K562 (cell line): ENCODE measurements at regions not wholly inside any gene's neighbourhood (a gene's known extent, or its start where the extent isn't known, plus 50 kb on each side); places are given as distances from the start of the nearest gene placed in this dataset.

Experiments
- ATAC-seq: fragments of 200-7000 bp; cut with Tn5 transposase; 3 replicates; pipeline ENCODE4 v1.9.1; 2020; ENCODE audit warnings: moderate library complexity
- BruUV-seq: library from RNA; stranded (reverse); fragments of 400-500 nt; replicated peaks from 2 replicates; lab custom pipeline; 2021; lab: Mats Ljungman, UMichigan
- CTCF ChIA-PET: fragments of 300-600 bp; formaldehyde crosslinking; extraction: SDS; loops from one replicate; lab custom pipeline; 2021; ENCODE audit warnings: low intra/inter-chr PET ratio; lab: Yijun Ruan, JAX
- POLR2A ChIA-PET: fragments of 300-600, 350-650 bp; sonication (Branson Sonifier 250); formaldehyde crosslinking; extraction: SDS; loops from one replicate; lab custom pipeline; 2021; ENCODE audit warnings: antibody characterized with exemption, inconsistent platforms; lab: Yijun Ruan, JAX
- DNase-seq, 4 experiments: peaks; one replicate each; pipeline versions ENCODE4 v3.0.0 to v3.0.0-alpha.2; 2011 to 2018; ENCODE audit warnings: low spot score in 3 of 4, mixed read lengths in 3 of 4; ENCODE audit errors: extremely low read depth in 1 of 4
- FAIRE-seq: peaks from 2 replicates; lab custom pipeline; 2011; peaks lifted over from hg19 to GRCh38; lab: Jason Lieb, UNC
- H2AFZ ChIP-seq: 2 replicates; pipeline ENCODE4 v1.6.0; 2011; ENCODE audit warnings: low read depth, low read length, control low read depth, inconsistent platforms
- H3K27ac ChIP-seq: fragments of 200-600 bp; 3 replicates; pipeline ENCODE4 v1.8.0; 2011; ENCODE audit warnings: low read depth, mild to moderate bottlenecking, control low read depth, inconsistent platforms, low read length, moderate library complexity, mixed read lengths; ENCODE audit errors: extremely low read depth
- H3K27me3 ChIP-seq, 2 experiments: fragments of 300-600 bp in 1 of 2; 2 replicates in 1 of 2; 3 replicates in 1 of 2; pipeline versions ENCODE4 v1.6.0 to v1.8.0; 2011; ENCODE audit warnings: inconsistent platforms in 2 of 2, low read length in 2 of 2, mild to moderate bottlenecking in 1 of 2, mixed read lengths in 1 of 2, moderate library complexity in 1 of 2; ENCODE audit not compliant: control insufficient read depth in 2 of 2, insufficient read depth in 2 of 2
- H3K36me3 ChIP-seq: fragments of 300-600 bp; 3 replicates; pipeline ENCODE4 v1.8.0; 2011; ENCODE audit warnings: mild to moderate bottlenecking, low read length, inconsistent platforms; ENCODE audit not compliant: control insufficient read depth, insufficient read depth
- H3K4me1 ChIP-seq, 2 experiments: fragments of 200-600 bp in 1 of 2; replicated peaks in 1 of 2; 2 replicates in 1 of 2; 3 replicates in 1 of 2; pipeline versions ENCODE4 v1.5.1 to v1.8.0; 2011; ENCODE audit warnings: inconsistent platforms in 2 of 2, low read length in 2 of 2, mild to moderate bottlenecking in 1 of 2, mixed read lengths in 1 of 2, moderate library complexity in 1 of 2; ENCODE audit not compliant: control insufficient read depth in 2 of 2, insufficient read depth in 2 of 2
- H3K4me2 ChIP-seq: 2 replicates; pipeline ENCODE4 v1.6.1; 2011; ENCODE audit warnings: low read length, control low read depth, inconsistent platforms, mixed read lengths; ENCODE audit not compliant: insufficient read depth
- H3K4me3 ChIP-seq: fragments of 200-600 bp; sonication (generic), shearing (Covaris generic); 2 replicates; pipeline ENCODE4 v1.5.1; 2016; ENCODE audit warnings: control low read depth, inconsistent platforms
- H3K79me2 ChIP-seq: fragments of 200-600 bp; 3 replicates; pipeline ENCODE4 v1.8.0; 2011; ENCODE audit warnings: low read length, inconsistent platforms; ENCODE audit not compliant: control insufficient read depth, insufficient read depth
- H3K9ac ChIP-seq, 2 experiments: 2 replicates each; pipeline versions ENCODE4 v1.6.0 to v1.6.1; 2011; ENCODE audit warnings: low read depth in 2 of 2, low read length in 2 of 2, control low read depth in 1 of 2, inconsistent platforms in 1 of 2, mild to moderate bottlenecking in 1 of 2, mixed read lengths in 1 of 2; ENCODE audit not compliant: insufficient read depth in 1 of 2
- H3K9me1 ChIP-seq: one replicate; pipeline ENCODE4 v1.6.0; 2011; ENCODE audit warnings: inconsistent platforms, mild to moderate bottlenecking, low read length, moderate library complexity; ENCODE audit not compliant: control insufficient read depth, insufficient read depth
- H3K9me3 ChIP-seq: replicated peaks from 2 replicates; pipeline ENCODE4 v1.5.1; 2011; ENCODE audit warnings: low read depth, low read length, inconsistent platforms; ENCODE audit not compliant: control insufficient read depth, insufficient read depth
- H4K20me1 ChIP-seq: replicated peaks from 2 replicates; pipeline ENCODE4 v1.6.1; 2011; ENCODE audit warnings: low read length, inconsistent platforms, mixed read lengths; ENCODE audit not compliant: control insufficient read depth, insufficient read depth
- CREM ChIP-seq: IDR thresholded peaks from 2 replicates; pipeline ENCODE4 v1.6.1; 2014; ENCODE audit warnings: antibody characterized with exemption, low read depth
- GATAD2B ChIP-seq: fragments of 450-650 bp; IDR thresholded peaks from 2 replicates; pipeline ENCODE4 v1.6.1; 2017; ENCODE audit warnings: mild to moderate bottlenecking, borderline replicate concordance
- HDGF ChIP-seq: fragments of 450-650 bp; IDR thresholded peaks from 2 replicates; pipeline ENCODE4 v1.6.1; 2016
- JUNB ChIP-seq: fragments of 450-650 bp; formaldehyde crosslinking; conservative IDR thresholded peaks from 2 replicates; pipeline ENCODE4 v1.4.0; 2020; ENCODE audit warnings: mild to moderate bottlenecking
- MED1 ChIP-seq: sonication (generic); formaldehyde crosslinking; IDR thresholded peaks from 2 replicates; pipeline ENCODE4 v1.8.1; 2023; ENCODE audit warnings: missing genetic modification reagents, borderline replicate concordance
- MTA1 ChIP-seq: fragments of 450-650 bp; IDR thresholded peaks from 2 replicates; pipeline ENCODE4 v1.6.1; 2017; ENCODE audit warnings: borderline replicate concordance
- NFATC3 ChIP-seq: fragments of 450-650 bp; IDR thresholded peaks from 2 replicates; pipeline ENCODE4 v1.6.1; 2017; ENCODE audit warnings: mild to moderate bottlenecking
- PBX2 ChIP-seq, 2 experiments: IDR thresholded peaks in 1 of 2; conservative IDR thresholded peaks in 1 of 2; 2 replicates each; pipeline ENCODE4 v1.6.1; 2016; ENCODE audit warnings: low read depth in 2 of 2, mild to moderate bottlenecking in 1 of 2, missing compliant biosample characterization in 1 of 2, missing genetic modification characterization in 1 of 2, moderate library complexity in 1 of 2
- RB1 ChIP-seq: fragments of 450-650 bp; IDR thresholded peaks from 2 replicates; pipeline ENCODE4 v1.6.1; 2017; ENCODE audit warnings: low read depth, mild to moderate bottlenecking
- SMARCB1 ChIP-seq: IDR thresholded peaks from 2 replicates; pipeline ENCODE4 v1.6.1; 2011; ENCODE audit warnings: improper control_type of control experiment, low read depth; ENCODE audit not compliant: insufficient read length
- XRCC3 ChIP-seq: fragments of 450-650 bp; IDR thresholded peaks from 2 replicates; pipeline ENCODE4 v1.6.1; 2017; ENCODE audit warnings: mild to moderate bottlenecking, moderate library complexity
- ZC3H11A ChIP-seq: IDR thresholded peaks from 2 replicates; pipeline ENCODE4 v1.6.1; 2012; ENCODE audit warnings: low read depth, low read length, improper control_type of control experiment
- ZNF133 ChIP-seq: fragments of 250-450 bp; sonication (Bioruptor Pico); IDR thresholded peaks from 2 replicates; pipeline ENCODE4 v1.4.0; 2020; ENCODE audit warnings: mild to moderate bottlenecking
- WGBS: fragments of 100-300 bp; shearing (Covaris generic); methylation state at CpG from one replicate; pipeline ENCODE4 v1.1.6; 2016; ENCODE audit warnings: low coverage, mixed read lengths; ENCODE audit not compliant: insufficient coverage; ENCODE audit errors: missing lambda C conversion rate; 5-methylcytosine and 5-hydroxymethylcytosine counted together
- in situ Hi-C: fragments of 300-500 bp; cut with MboI; formaldehyde crosslinking; loops from 4 replicates; pipeline ENCODE4 v1.15.0; 2018; ENCODE audit warnings: inconsistent platforms, mixed read lengths
- intact Hi-C: fragments of 100-400 bp; cut with micrococcal nuclease; formaldehyde crosslinking; loops from 2 replicates; pipeline ENCODE4 v1.14.2; 2022
- TF ChIP-seq, protein P1 (sequence below): IDR thresholded peaks from 2 replicates; pipeline ENCODE4 v1.6.1; 2014; ENCODE audit warnings: antibody characterized with exemption
- TF ChIP-seq, protein P2 (sequence below): conservative IDR thresholded peaks from 2 replicates; pipeline ENCODE4 v1.6.1; 2011; ENCODE audit warnings: low read depth, mild to moderate bottlenecking, low read length; ENCODE audit not compliant: control insufficient read depth

DNA sequence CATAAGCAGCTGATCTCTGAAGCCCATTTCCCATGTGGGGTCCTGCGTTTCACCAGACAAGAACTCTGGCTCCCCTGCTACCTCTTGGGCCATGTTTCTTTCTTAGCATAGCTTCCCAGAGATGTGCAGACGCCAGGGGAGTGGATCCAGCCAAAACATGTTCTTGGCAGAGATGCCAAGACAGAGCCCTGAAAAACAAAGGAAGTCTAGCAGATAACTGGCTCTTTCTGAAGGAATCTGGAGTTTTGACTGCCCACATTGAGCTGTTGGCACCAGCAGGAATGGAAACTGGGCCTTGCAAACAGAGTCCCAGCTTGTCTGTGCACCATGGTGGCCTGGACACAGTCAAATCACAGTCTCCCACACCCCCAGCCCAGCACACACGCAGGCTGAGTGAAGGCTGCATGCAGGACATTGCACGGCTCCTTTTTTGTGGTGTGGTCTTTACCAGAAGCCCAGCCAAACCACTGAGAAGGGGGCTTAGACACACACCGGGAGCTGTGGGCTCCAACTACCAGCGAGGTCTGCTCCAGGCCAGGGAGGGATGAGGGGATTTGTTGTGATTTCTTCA lies 114.7 kb downstream of the SNX18 start:
- H3K9ac ChIP-seq, result no peak overlapping the region
- H3K36me3 ChIP-seq, result no peaks in the 10 kb centered on the region
- no peaks in the 10 kb centered on the region for H3K79me2 ChIP-seq
- no peak for TF ChIP-seq RB1
- no peak for TF ChIP-seq SMARCB1
- TF ChIP-seq, protein P1, sequence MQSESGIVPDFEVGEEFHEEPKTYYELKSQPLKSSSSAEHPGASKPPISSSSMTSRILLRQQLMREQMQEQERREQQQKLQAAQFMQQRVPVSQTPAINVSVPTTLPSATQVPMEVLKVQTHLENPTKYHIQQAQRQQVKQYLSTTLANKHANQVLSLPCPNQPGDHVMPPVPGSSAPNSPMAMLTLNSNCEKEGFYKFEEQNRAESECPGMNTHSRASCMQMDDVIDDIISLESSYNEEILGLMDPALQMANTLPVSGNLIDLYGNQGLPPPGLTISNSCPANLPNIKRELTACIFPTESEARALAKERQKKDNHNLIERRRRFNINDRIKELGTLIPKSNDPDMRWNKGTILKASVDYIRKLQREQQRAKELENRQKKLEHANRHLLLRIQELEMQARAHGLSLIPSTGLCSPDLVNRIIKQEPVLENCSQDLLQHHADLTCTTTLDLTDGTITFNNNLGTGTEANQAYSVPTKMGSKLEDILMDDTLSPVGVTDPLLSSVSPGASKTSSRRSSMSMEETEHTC, result no peak
- TF ChIP-seq GATAD2B, result no peak
- TF ChIP-seq XRCC3, result no peak
- no peak for TF ChIP-seq PBX2 (CRISPR knock-in tag; IDR thresholded peaks at IDR 0.05; ENCODE audit: low read depth)
- no peak for TF ChIP-seq PBX2 (tag; conservative IDR thresholded peaks at IDR 0.05; ENCODE audit: low read depth)
- TF ChIP-seq MED1 (CRISPR knock-in tag), result no peak
- TF ChIP-seq ZNF133 (CRISPR knock-in tag), result no peak
- no peak for TF ChIP-seq JUNB (CRISPR knock-in tag)
- no peak for TF ChIP-seq MTA1
- no peak for TF ChIP-seq ZC3H11A
- TF ChIP-seq NFATC3, result no peak
- TF ChIP-seq CREM, result no peak
- TF ChIP-seq, protein P2, sequence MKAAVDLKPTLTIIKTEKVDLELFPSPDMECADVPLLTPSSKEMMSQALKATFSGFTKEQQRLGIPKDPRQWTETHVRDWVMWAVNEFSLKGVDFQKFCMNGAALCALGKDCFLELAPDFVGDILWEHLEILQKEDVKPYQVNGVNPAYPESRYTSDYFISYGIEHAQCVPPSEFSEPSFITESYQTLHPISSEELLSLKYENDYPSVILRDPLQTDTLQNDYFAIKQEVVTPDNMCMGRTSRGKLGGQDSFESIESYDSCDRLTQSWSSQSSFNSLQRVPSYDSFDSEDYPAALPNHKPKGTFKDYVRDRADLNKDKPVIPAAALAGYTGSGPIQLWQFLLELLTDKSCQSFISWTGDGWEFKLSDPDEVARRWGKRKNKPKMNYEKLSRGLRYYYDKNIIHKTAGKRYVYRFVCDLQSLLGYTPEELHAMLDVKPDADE, result no peak
- no peak for TF ChIP-seq HDGF
- POLR2A ChIA-PET, result interaction anchor here (0.6 kb wide), 1 partner anchor 262 kb away, joined by 5 read pairs; no protein-coding TSS in a partner anchor
- no peaks in the 10 kb centered on the region for H3K9me3 ChIP-seq
- ATAC-seq (no peak), DNase-seq (no peak), FAIRE-seq (no peak)
- intact Hi-C loops, result loop anchor here (10.0 kb wide), 1 partner anchor 213 kb away; no protein-coding TSS in a partner anchor
- H4K20me1 ChIP-seq, result no peaks in the 10 kb centered on the region
- no peak overlapping the region for H3K4me3 ChIP-seq
- CTCF ChIA-PET, result no interaction called here
- no peak overlapping the region for H3K27ac ChIP-seq
- peaks cover 3 to 40% of the 10 kb centered on the region in 2 experiments; a peak in 3 of 5 replicates for H3K27me3 ChIP-seq
- 0% methylated on average over 6 of the region's 6 CpGs for WGBS
- no peaks in the 10 kb centered on the region for H3K9me1 ChIP-seq
- no TSS peak for BruUV-seq
- in situ Hi-C loops, result no loop called here
- no peak overlapping the region for H2AFZ ChIP-seq
- no peaks in the 10 kb centered on the region for H3K4me1 ChIP-seq
- H3K4me2 ChIP-seq, result no peak overlapping the region
